ENCODE measurements at regions not wholly inside any gene's neighbourhood (a gene's known extent, or its start where the extent isn't known, plus 50 kb on each side); places are given as distances from the start of the nearest gene placed in this dataset.

GRCh38 chr1:38268226-38268625, 221.6 kb upstream of the POU3F1 start:
- Histone ChIP-seq H3K4me3 (no peak overlapping the region), H3K36me3 (no peaks in the 10 kb centered on the region), H3K27ac (no peak overlapping the region), H3K4me1 (ENCODE audit: control insufficient read depth in 1 of 2, low read depth in 2 of 2) (no peaks in the 10 kb centered on the region), H3K27me3 (replicated peaks; ENCODE audit: insufficient read depth) (no peaks in the 10 kb centered on the region), H3K9me3 (no peaks in the 10 kb centered on the region)
- ATAC-seq (ENCODE audit: insufficient number of reproducible peaks, low FRiP score, low read depth) (no peak), DNase-seq (ENCODE audit: low spot score) (no peak)
- TF ChIP-seq CTCF (IDR thresholded peaks at IDR 0.05) = no peak

- Histone ChIP-seq H3K4me3 (no peak overlapping the region), H3K9me3 (no peaks in the 10 kb centered on the region), H3K4me1 (ENCODE audit: control insufficient read depth in 1 of 2, low read depth in 2 of 2) (no peaks in the 10 kb centered on the region), H3K36me3 (no peaks in the 10 kb centered on the region), H3K27me3 (replicated peaks; ENCODE audit: insufficient read depth) (no peaks in the 10 kb centered on the region), H3K27ac (no peak overlapping the region)
- TF ChIP-seq CTCF (IDR thresholded peaks at IDR 0.05) = no peak
- no peak for ATAC-seq (ENCODE audit: insufficient number of reproducible peaks, low FRiP score, low read depth)
- DNase-seq (ENCODE audit: low spot score) = no peak
Observed at GRCh38 chr1:38267037-38268036, 220.7 kb upstream of the POU3F1 start.

GRCh38 chr1:38266197-38266520, 219.6 kb upstream of the POU3F1 start:
- no peaks in the 10 kb centered on the region for H3K36me3 ChIP-seq
- no peak overlapping the region for H3K27ac ChIP-seq
- H3K27me3 ChIP-seq (replicated peaks; ENCODE audit: insufficient read depth) = no peaks in the 10 kb centered on the region
- H3K4me1 ChIP-seq (ENCODE audit: control insufficient read depth in 1 of 2, low read depth in 2 of 2) = no peaks in the 10 kb centered on the region
- DNase-seq (ENCODE audit: low spot score) (no peak), ATAC-seq (ENCODE audit: insufficient number of reproducible peaks, low FRiP score, low read depth) (no peak)
- TF ChIP-seq CTCF (IDR thresholded peaks at IDR 0.05) = no peak
- no peak overlapping the region for H3K4me3 ChIP-seq
- H3K9me3 ChIP-seq = no peaks in the 10 kb centered on the region

- ATAC-seq (ENCODE audit: insufficient number of reproducible peaks, low FRiP score, low read depth) (no peak), DNase-seq (ENCODE audit: low spot score) (no peak)
- H3K9me3 ChIP-seq = no peaks in the 10 kb centered on the region
- H3K27ac ChIP-seq = no peak overlapping the region
- H3K36me3 ChIP-seq = no peaks in the 10 kb centered on the region
- H3K27me3 ChIP-seq (replicated peaks; ENCODE audit: insufficient read depth) = no peaks in the 10 kb centered on the region
- no peaks in the 10 kb centered on the region for H3K4me1 ChIP-seq (ENCODE audit: control insufficient read depth in 1 of 2, low read depth in 2 of 2)
- H3K4me3 ChIP-seq = no peak overlapping the region
- TF ChIP-seq CTCF (IDR thresholded peaks at IDR 0.05) = no peak
Observed at GRCh38 chr1:38265293-38266196, 219.0 kb upstream of the POU3F1 start.

- no peaks in the 10 kb centered on the region for H3K36me3 ChIP-seq
- no peaks in the 10 kb centered on the region for H3K9me3 ChIP-seq
- no peaks in the 10 kb centered on the region for H3K27me3 ChIP-seq (replicated peaks; ENCODE audit: insufficient read depth)
- DNase-seq (ENCODE audit: low spot score) (no peak), ATAC-seq (ENCODE audit: insufficient number of reproducible peaks, low FRiP score, low read depth) (no peak)
- no peak overlapping the region for H3K27ac ChIP-seq
- no peak overlapping the region for H3K4me3 ChIP-seq
- no peak for TF ChIP-seq CTCF (IDR thresholded peaks at IDR 0.05)
- no peaks in the 10 kb centered on the region for H3K4me1 ChIP-seq (ENCODE audit: control insufficient read depth in 1 of 2, low read depth in 2 of 2)
Observed at GRCh38 chr1:38263438-38263837, 216.8 kb upstream of the POU3F1 start.

All from thoracic aorta (tissue), 2 donors.